H1 (cell line): ENCODE measurements at regions not wholly inside any gene's neighbourhood (a gene's known extent, or its start where the extent isn't known, plus 50 kb on each side); places are given as distances from the start of the nearest gene placed in this dataset.

ENCODE experiments used
- CTCF ChIA-PET: fragments of 300-600 bp; sonication (Branson Sonifier 250); formaldehyde crosslinking; loops from one replicate; lab custom pipeline; 2021; ENCODE audit not compliant: partially characterized antibody; lab: Charles Lee
- POLR2A ChIA-PET: fragments of 300-600 bp; sonication (Branson Sonifier 250); formaldehyde crosslinking; loops from one replicate; lab custom pipeline; 2021; ENCODE audit warnings: inconsistent platforms; ENCODE audit not compliant: partially characterized antibody; lab: Charles Lee
- DNase-seq, 2 experiments: peaks; one replicate each; pipeline versions ENCODE4 v3.0.0 to v3.0.0-alpha.2; 2010 to 2022; ENCODE audit warnings: low spot score in 2 of 2, low read depth in 1 of 2, mixed read lengths in 1 of 2
- FAIRE-seq: peaks from 2 replicates; lab custom pipeline; 2011; peaks lifted over from hg19 to GRCh38; lab: Jason Lieb, UNC
- H2AFZ ChIP-seq: 2 replicates; pipeline ENCODE4 v1.8.1; 2012; ENCODE audit warnings: low read length, inconsistent platforms
- H2AK5ac ChIP-seq: 2 replicates; pipeline ENCODE4 v1.6.1; 2013; ENCODE audit warnings: low read depth, low read length
- H2BK120ac ChIP-seq: replicated peaks from 2 replicates; pipeline ENCODE3; 2013; ENCODE audit warnings: low read depth, low read length, inconsistent platforms
- H2BK12ac ChIP-seq: 2 replicates; pipeline ENCODE4 v1.6.1; 2013; ENCODE audit warnings: low read depth, low read length
- H2BK15ac ChIP-seq: 2 replicates; pipeline ENCODE4 v1.6.1; 2013; ENCODE audit warnings: low read length
- H2BK20ac ChIP-seq: 2 replicates; pipeline ENCODE4 v1.6.1; 2013; ENCODE audit warnings: low read length
- H2BK5ac ChIP-seq: 2 replicates; pipeline ENCODE4 v1.6.1; 2013; ENCODE audit warnings: low read depth, low read length
- H3K14ac ChIP-seq: 2 replicates; pipeline ENCODE4 v1.6.1; 2013; ENCODE audit warnings: inconsistent platforms; ENCODE audit not compliant: insufficient read length
- H3K18ac ChIP-seq: 2 replicates; pipeline ENCODE4 v1.6.1; 2013; ENCODE audit warnings: low read length; ENCODE audit errors: extremely low read depth
- H3K23ac ChIP-seq: 2 replicates; pipeline ENCODE4 v1.6.1; 2013; ENCODE audit warnings: inconsistent platforms; ENCODE audit not compliant: insufficient read length
- H3K23me2 ChIP-seq: 2 replicates; pipeline ENCODE4 v1.6.1; 2013; ENCODE audit warnings: low read depth, low read length
- H3K27ac ChIP-seq: 2 replicates; pipeline ENCODE4 v1.6.1; 2011; ENCODE audit warnings: low read depth, low read length, inconsistent platforms
- H3K27me3 ChIP-seq, 4 experiments: replicated peaks in 1 of 4; 1 replicate in 1 of 4; 2 replicates in 3 of 4; pipeline versions ENCODE4 v1.6.1 to v1.8.1; 2011 to 2013; ENCODE audit warnings: low read length in 3 of 4, mild to moderate bottlenecking in 3 of 4, inconsistent platforms in 2 of 4, mixed read lengths in 2 of 4, moderate library complexity in 1 of 4; ENCODE audit not compliant: control insufficient read depth in 3 of 4, insufficient read depth in 3 of 4; ENCODE audit errors: extremely low read depth in 1 of 4
- H3K36me3 ChIP-seq, 4 experiments: 2 replicates each; pipeline versions ENCODE4 v1.6.1 to v1.8.1; 2011 to 2013; ENCODE audit warnings: mild to moderate bottlenecking in 4 of 4, low read length in 3 of 4, moderate library complexity in 2 of 4, control low read depth in 1 of 4, inconsistent platforms in 1 of 4; ENCODE audit not compliant: insufficient read depth in 4 of 4, control insufficient read depth in 2 of 4
- H3K4ac ChIP-seq: replicated peaks from 2 replicates; pipeline ENCODE3; 2013; ENCODE audit warnings: low read length, low read depth, mixed read lengths, inconsistent platforms; ENCODE audit not compliant: insufficient read length
- H3K4me1 ChIP-seq, 4 experiments: replicated peaks in 1 of 4; 1 replicate in 1 of 4; 2 replicates in 3 of 4; pipeline versions ENCODE4 v1.6.1 to v1.8.1; 2011 to 2013; ENCODE audit warnings: low read length in 3 of 4, inconsistent platforms in 2 of 4, mixed read lengths in 1 of 4; ENCODE audit not compliant: insufficient read depth in 4 of 4, control insufficient read depth in 3 of 4
- H3K4me2 ChIP-seq, 2 experiments: 2 replicates each; pipeline versions ENCODE4 v1.6.1 to v1.8.1; 2011 to 2013; ENCODE audit warnings: low read depth in 2 of 2, low read length in 2 of 2, control low read depth in 1 of 2, inconsistent platforms in 1 of 2, mild to moderate bottlenecking in 1 of 2; ENCODE audit not compliant: insufficient read depth in 1 of 2
- H3K4me3 ChIP-seq, 4 experiments: fragments of 200-600, 300-600 bp in 1 of 4; sonication (generic), shearing (Covaris generic), sonication (Bioruptor Twin) in 1 of 4; 2 replicates each; pipeline versions ENCODE4 v1.5.1 to v1.8.1; 2011 to 2016; ENCODE audit warnings: low read length in 4 of 4, low read depth in 3 of 4, control low read depth in 2 of 4, inconsistent platforms in 2 of 4, mild to moderate bottlenecking in 2 of 4, mixed read lengths in 1 of 4, moderate library complexity in 1 of 4; ENCODE audit not compliant: insufficient read depth in 2 of 4; ENCODE audit errors: extremely low read depth in 1 of 4
- H3K56ac ChIP-seq: replicated peaks from 2 replicates; pipeline ENCODE3; 2013; ENCODE audit warnings: low read depth, mild to moderate bottlenecking, mixed read lengths, low read length, inconsistent platforms; ENCODE audit not compliant: insufficient read length
- H3K79me1 ChIP-seq: 2 replicates; pipeline ENCODE4 v1.6.1; 2013; ENCODE audit warnings: low read depth, low read length, control low read depth
- H3K79me2 ChIP-seq, 2 experiments: 2 replicates each; pipeline versions ENCODE4 v1.6.1 to v1.8.1; 2012 to 2013; ENCODE audit warnings: low read length in 2 of 2, mild to moderate bottlenecking in 2 of 2, inconsistent platforms in 1 of 2; ENCODE audit not compliant: insufficient read depth in 2 of 2, control insufficient read depth in 1 of 2
- H3K9ac ChIP-seq, 4 experiments: replicated peaks in 1 of 4; 1 replicate in 1 of 4; 2 replicates in 3 of 4; pipeline versions ENCODE4 v1.6.1 to v1.8.1; 2011 to 2013; ENCODE audit warnings: low read depth in 3 of 4, low read length in 3 of 4, control low read depth in 2 of 4, mild to moderate bottlenecking in 2 of 4, moderate library complexity in 2 of 4, inconsistent platforms in 1 of 4; ENCODE audit errors: extremely low read depth in 1 of 4
- H3K9me3 ChIP-seq, 2 experiments: 2 replicates each; pipeline versions ENCODE4 v1.6.1 to v1.8.1; 2012 to 2013; ENCODE audit warnings: mild to moderate bottlenecking in 2 of 2, moderate library complexity in 2 of 2, control low read depth in 1 of 2, inconsistent platforms in 1 of 2, low read depth in 1 of 2, low read length in 1 of 2, mixed read lengths in 1 of 2; ENCODE audit not compliant: insufficient read depth in 2 of 2
- H4K20me1 ChIP-seq, 2 experiments: replicated peaks in 1 of 2; 2 replicates each; pipeline versions ENCODE3 to v1.8.1; 2011 to 2013; ENCODE audit warnings: inconsistent platforms in 2 of 2, low read length in 2 of 2, mild to moderate bottlenecking in 1 of 2; ENCODE audit not compliant: insufficient read depth in 2 of 2, control insufficient read depth in 1 of 2
- H4K5ac ChIP-seq: 2 replicates; pipeline ENCODE4 v1.6.1; 2013; ENCODE audit warnings: low read length, low read depth, mixed read lengths, inconsistent platforms; ENCODE audit not compliant: insufficient read length
- H4K8ac ChIP-seq: 2 replicates; pipeline ENCODE4 v1.8.0; 2013; ENCODE audit warnings: mild to moderate bottlenecking, moderate library complexity, low read length, inconsistent platforms; ENCODE audit not compliant: insufficient read depth; ENCODE audit errors: extremely low read depth
- H4K91ac ChIP-seq: replicated peaks from 2 replicates; pipeline ENCODE3; 2013; ENCODE audit warnings: low read length, mixed read lengths, inconsistent platforms; ENCODE audit not compliant: insufficient read length
- JUN ChIP-seq: IDR thresholded peaks from 2 replicates; pipeline ENCODE4 v1.6.1; 2011; ENCODE audit warnings: low read depth, mild to moderate bottlenecking, improper control_type of control experiment, low read length
- POLR2AphosphoS5 ChIP-seq: IDR thresholded peaks from 2 replicates; pipeline ENCODE4 v1.6.1; 2011; ENCODE audit warnings: low read depth, low read length
- SIX5 ChIP-seq: IDR thresholded peaks from 2 replicates; pipeline ENCODE4 v1.6.1; 2011; ENCODE audit warnings: mild to moderate bottlenecking, low read depth, low read length
- SP4 ChIP-seq: IDR thresholded peaks from 2 replicates; pipeline ENCODE4 v1.6.1; 2012; ENCODE audit warnings: low read length, inconsistent platforms
- WGBS, 2 experiments: shearing (Covaris generic) in 1 of 2; methylation state at CpG; one replicate each; pipeline versions ENCODE4 v1.1.6 to v1.1.7; 2013 to 2015; ENCODE audit warnings: low lambda C conversion rate in 2 of 2, mixed read lengths in 2 of 2, inconsistent platforms in 1 of 2, low coverage in 1 of 2, missing lambda C conversion rate in 1 of 2; ENCODE audit not compliant: insufficient replicate concordance in 2 of 2, insufficient coverage in 1 of 2, insufficient read length in 1 of 2; ENCODE audit errors: extremely low coverage in 1 of 2, missing lambda C conversion rate in 1 of 2; 5-methylcytosine and 5-hydroxymethylcytosine counted together

- Histone ChIP-seq H3K27me3 (no peaks in the 10 kb centered on the region), H2AFZ (no peak overlapping the region), H3K23ac (no peak overlapping the region), H2BK20ac (no peak overlapping the region), H3K4me3 (no peak overlapping the region), H3K36me3 (no peaks in the 10 kb centered on the region), H3K4ac (no peak overlapping the region), H2AK5ac (no peak overlapping the region), H3K79me2 (no peaks in the 10 kb centered on the region), H4K8ac (no peak overlapping the region), H3K79me1 (no peaks in the 10 kb centered on the region), H3K9me3 (no peaks in the 10 kb centered on the region), H3K56ac (no peak overlapping the region), H4K91ac (no peak overlapping the region), H3K4me1 (no peaks in the 10 kb centered on the region), H4K5ac (no peak overlapping the region), H4K20me1 (no peaks in the 10 kb centered on the region), H2BK120ac (no peak overlapping the region), H2BK15ac (no peak overlapping the region), H3K4me2 (no peak overlapping the region), H2BK5ac (no peak overlapping the region), H3K18ac (no peak overlapping the region), H3K14ac (no peak overlapping the region), H3K9ac (no peak overlapping the region), H3K27ac (no peak overlapping the region), H2BK12ac (no peak overlapping the region), H3K23me2 (no peaks in the 10 kb centered on the region)
- FAIRE-seq: no peak
- CTCF ChIA-PET: interaction anchor here (1.2 kb wide), 1 partner anchor 238 kb away, joined by 3 read pairs; no protein-coding TSS in a partner anchor
- DNase-seq: no peak
- 88% methylated on average over 3 of the region's 3 CpGs; no CpG with 5 or more reads in 1 of the 2 experiments for WGBS, 2 experiments
- POLR2A ChIA-PET: no interaction called here
- no peak for TF ChIP-seq JUN
- TF ChIP-seq SP4: no peak
- no peak for TF ChIP-seq POLR2AphosphoS5
- TF ChIP-seq SIX5: no peak
Observed at GRCh38 chr6:82818727-82819126, 246.9 kb downstream of the UBE3D start.
